ENCODE measurements at regions not wholly inside any gene's neighbourhood (a gene's known extent, or its start where the extent isn't known, plus 50 kb on each side); places are given as distances from the start of the nearest gene placed in this dataset.
"Not testable (repeated sequence)": the region's sequence is repeated elsewhere in the genome, so short reads cannot be mapped to it uniquely, and the experiment has no call there.

- TF ChIP-seq CTCF (IDR thresholded peaks at IDR 0.05; ENCODE audit: poor library complexity, severe bottlenecking); EZH2 (IDR thresholded peaks at IDR 0.05; ENCODE audit: borderline replicate concordance, insufficient read depth, low read length, poor library complexity, severe bottlenecking); RAD21 (conservative IDR thresholded peaks at IDR 0.05); REST (IDR thresholded peaks at IDR 0.05; ENCODE audit: borderline replicate concordance): not testable (repeated sequence)
Measured at GRCh38 chrX:155814391-155814790, 66.8 kb upstream of the VAMP7 start.
